GM18498 (cell line): ENCODE measurements at regions not wholly inside any gene's neighbourhood (a gene's known extent, or its start where the extent isn't known, plus 50 kb on each side); places are given as distances from the start of the nearest gene placed in this dataset.
"Not testable (repeated sequence)": the region's sequence is repeated elsewhere in the genome, so short reads cannot be mapped to it uniquely, and the experiment has no call there.

Source experiments
- ATAC-seq: cut with Tn5 transposase; IDR thresholded peaks from one replicate; pipeline ENCODE4 v1.9.1; 2021; ENCODE audit warnings: mild to moderate bottlenecking, moderate library complexity; ENCODE audit not compliant: unreplicated experiment

GRCh38 chr3:75434913-75435793 lies 229.0 kb upstream of the FRG2C start:
- ATAC-seq, result peak; percentile 100

GRCh38 chr3:75435794-75436400 lies 228.2 kb upstream of the FRG2C start:
- ATAC-seq, result not testable (repeated sequence)

GRCh38 chr3:75440986-75441385 lies 223.1 kb upstream of the FRG2C start:
- not testable (repeated sequence) for ATAC-seq

DNA sequence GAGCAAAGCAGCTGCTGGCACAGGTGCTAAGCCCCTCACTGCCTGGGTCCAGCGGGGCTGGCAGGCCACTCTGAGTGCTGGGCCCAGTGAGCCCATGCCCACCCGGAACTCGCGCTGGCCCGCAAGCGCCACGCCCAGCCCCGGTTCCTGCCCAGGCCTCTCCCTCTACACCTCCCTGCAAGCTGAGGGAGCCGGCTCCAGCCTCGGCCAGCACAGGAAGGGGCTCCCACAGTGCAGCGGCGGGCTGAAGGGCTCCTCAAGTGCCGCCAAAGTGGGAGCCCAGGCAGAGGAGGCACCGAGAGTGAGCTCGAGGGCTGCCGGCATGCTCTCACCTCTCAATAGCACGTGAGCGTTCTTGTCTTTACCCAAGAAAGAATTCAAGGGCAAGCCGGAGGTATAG lies 219.5 kb upstream of the FRG2C start:
- not testable (repeated sequence) for ATAC-seq

DNA sequence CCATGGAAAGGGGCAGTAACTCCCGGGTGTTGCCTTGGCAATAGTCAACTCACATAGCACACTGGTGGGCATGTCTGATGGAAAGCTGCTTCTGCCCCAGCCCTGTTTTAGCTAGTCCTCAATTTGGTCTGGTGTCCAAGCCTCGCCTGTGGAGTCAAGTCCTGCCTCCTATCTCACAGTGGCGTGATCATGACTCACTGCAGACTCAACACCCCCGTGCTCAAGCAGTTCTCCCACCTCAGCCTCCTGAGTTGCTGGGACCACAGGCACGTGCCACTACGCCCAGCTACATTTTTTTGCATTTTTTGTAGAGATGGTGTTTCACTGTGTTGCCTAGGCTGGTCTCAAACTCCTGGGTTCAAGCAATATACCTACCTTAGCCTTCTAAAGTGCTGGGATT lies 218.9 kb upstream of the FRG2C start:
- not testable (repeated sequence) for ATAC-seq

GRCh38 chr3:75446948-75447347 lies 217.2 kb upstream of the FRG2C start:
- ATAC-seq, result not testable (repeated sequence)

- not testable (repeated sequence) for ATAC-seq
Measured at GRCh38 chr3:75453328-75453727, 210.8 kb upstream of the FRG2C start.

DNA sequence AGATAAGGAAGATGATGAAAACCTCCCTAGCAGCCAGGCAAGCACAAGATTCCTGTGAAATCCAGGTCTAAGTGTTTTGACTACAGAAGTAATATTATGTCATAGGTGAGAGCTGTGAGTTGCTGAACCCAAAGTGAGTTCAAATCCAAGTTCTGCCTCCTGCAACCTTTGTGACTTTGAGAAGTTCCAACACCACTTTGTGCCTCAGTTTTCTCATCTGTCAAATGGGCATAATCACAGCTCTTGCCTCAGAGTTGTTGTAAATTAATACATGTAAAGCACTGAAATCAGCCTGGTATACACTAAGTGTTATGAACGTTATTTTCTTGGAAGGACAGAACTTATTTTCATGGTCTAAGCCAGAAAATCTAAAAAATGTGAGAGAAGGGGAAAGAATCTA lies 210.3 kb upstream of the FRG2C start:
- not testable (repeated sequence) for ATAC-seq

DNA sequence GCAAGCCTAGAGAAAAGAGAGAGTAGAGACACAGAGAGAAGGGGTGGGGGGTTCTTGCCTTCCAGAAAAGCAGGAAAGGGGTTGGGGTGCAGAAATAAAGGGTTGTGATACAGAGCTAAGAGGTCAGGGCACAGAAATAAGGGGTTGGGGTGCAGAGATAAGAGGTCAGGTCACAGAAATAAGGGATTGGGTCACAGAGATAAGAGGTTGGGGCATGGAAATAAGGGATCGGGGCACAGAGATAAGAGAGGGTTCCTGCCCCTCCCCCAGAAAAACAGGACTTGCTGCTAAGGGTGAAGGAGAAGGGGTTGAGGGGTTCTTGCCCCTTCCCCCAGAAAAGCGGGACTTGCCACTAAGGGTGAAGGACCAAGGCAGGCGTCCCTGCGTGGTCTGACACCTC lies 189.6 kb upstream of the FRG2C start:
- ATAC-seq, result not testable (repeated sequence)

DNA sequence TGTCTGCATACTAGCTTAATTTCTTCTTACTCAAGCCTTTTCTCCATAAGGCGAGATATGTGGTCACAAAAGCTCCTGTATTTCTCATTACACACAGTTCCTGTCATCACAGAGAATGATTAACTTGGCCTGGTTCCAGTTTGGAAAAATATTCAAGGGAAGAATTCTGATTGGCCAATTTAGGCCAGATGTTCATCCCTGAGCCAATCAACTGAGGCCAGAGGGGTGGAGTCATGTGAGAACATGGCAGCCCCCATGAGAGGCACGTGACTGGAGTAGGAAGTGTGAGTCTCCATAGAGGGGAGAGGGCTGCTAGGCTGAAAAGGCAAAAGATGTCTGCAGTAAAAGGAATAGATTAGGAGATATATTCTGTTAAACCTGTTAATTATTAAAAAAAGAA lies 167.5 kb upstream of the FRG2C start:
- ATAC-seq, result not testable (repeated sequence)

GRCh38 chr3:75500357-75500756 lies 163.8 kb upstream of the FRG2C start:
- ATAC-seq, result not testable (repeated sequence)

GRCh38 chr3:75502171-75502570 lies 162.0 kb upstream of the FRG2C start:
- ATAC-seq, result not testable (repeated sequence)

GRCh38 chr3:75502769-75503756 lies 161.1 kb upstream of the FRG2C start:
- not testable (repeated sequence) for ATAC-seq

DNA sequence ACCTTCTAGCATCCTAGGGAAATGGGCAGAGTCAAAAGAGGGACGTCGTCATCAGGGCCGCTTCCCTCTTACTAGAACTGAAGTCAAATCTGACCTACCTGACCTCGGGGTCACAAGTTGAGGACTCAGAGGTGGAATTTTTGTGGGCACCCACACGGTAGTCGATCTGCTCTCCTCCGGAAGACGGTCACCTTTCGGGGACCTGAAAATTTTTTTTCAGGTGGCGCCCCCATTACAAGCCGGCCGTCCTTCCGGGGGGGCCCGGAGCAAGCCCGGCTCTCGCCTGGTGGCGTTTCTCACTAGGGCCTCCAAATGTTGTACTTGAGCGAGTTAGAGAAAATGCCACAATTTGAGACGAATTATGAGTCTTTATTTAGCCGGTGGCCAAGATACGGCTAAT lies 157.5 kb upstream of the FRG2C start:
- ATAC-seq, result no peak

GRCh38 chr3:75507956-75508355 lies 156.2 kb upstream of the FRG2C start:
- ATAC-seq, result not testable (repeated sequence)

- not testable (repeated sequence) for ATAC-seq
Measured at GRCh38 chr3:75527657-75528056, 136.5 kb upstream of the FRG2C start.

DNA sequence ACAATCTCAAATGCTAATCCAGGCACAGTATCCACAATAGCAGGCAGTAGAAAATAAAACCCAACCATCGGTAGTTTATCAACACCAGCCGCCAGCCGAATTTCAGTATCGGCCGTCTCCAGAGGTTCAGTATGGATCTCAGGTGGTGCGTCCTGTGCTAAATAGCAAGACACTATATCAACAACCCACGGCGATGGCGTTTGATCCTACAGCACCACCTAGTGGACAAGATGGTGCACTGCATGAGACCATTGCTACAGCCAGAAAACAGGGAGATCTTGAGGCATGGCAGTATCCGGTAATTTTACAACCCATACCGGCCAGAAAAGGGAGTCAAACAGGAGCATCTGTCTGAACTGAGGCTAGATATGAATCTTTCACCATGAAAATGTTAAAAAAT lies 112.0 kb upstream of the FRG2C start:
- ATAC-seq, result not testable (repeated sequence)

DNA sequence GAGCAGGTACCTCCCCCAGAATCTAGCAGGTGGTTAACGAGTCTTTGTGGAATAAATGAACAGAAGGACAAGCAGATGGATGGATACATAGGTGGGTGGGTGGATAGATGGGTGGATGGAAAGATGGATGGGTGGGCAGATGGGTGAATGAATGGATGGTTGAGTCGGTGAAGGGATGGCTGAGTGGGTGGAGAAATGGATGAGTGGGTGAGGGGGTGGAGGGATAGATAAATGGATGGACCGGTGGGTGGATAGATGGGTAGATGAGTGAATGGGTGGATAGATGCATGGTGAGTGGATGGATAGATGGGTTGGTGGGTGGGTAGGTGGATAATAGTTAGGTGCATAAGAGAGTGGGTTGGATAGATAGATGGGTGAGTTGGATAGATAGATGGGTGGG lies 99.7 kb upstream of the FRG2C start:
- ATAC-seq, result not testable (repeated sequence)

- ATAC-seq, result not testable (repeated sequence)
Measured at GRCh38 chr3:75572303-75572702, 91.8 kb upstream of the FRG2C start.

DNA sequence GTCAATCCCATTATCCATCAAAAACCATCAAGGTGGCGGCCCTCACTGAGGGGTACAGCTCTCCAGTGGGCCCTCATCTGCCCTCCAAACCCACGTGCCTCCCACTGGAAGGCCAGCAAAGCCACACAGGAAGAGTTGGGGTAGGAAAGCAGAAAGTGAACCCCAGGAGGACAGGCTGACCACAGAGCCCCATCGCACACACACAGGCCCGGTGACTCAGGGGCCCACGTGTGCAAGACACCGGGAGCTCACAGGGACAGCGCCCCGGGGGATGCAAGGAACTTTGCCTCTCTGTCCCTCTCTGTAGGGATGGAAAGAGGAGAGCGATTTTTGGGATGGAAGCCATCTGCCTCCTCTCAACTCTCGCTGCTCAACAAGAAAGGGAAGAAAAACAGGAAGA lies 85.0 kb upstream of the FRG2C start:
- ATAC-seq, result not testable (repeated sequence)

GRCh38 chr3:75579536-75579935 lies 84.6 kb upstream of the FRG2C start:
- ATAC-seq, result not testable (repeated sequence)
